Mesodermal cell (in vitro differentiated cells): ENCODE measurements at regions not wholly inside any gene's neighbourhood (a gene's known extent, or its start where the extent isn't known, plus 50 kb on each side); places are given as distances from the start of the nearest gene placed in this dataset.

Experiments
- H3K27ac ChIP-seq: 2 replicates; pipeline ENCODE4 v1.7.0; 2013; ENCODE audit warnings: mild to moderate bottlenecking, low read depth, low read length, moderate library complexity; ENCODE audit not compliant: severe bottlenecking
- H3K36me3 ChIP-seq: 2 replicates; pipeline ENCODE4 v1.7.1; 2013; ENCODE audit warnings: mild to moderate bottlenecking, low read length, moderate library complexity; ENCODE audit not compliant: control insufficient read depth, insufficient read depth
- H3K4me1 ChIP-seq: one replicate; pipeline ENCODE4 v1.7.1; 2013; ENCODE audit warnings: mild to moderate bottlenecking, low read length; ENCODE audit not compliant: insufficient read depth, control insufficient read depth, poor library complexity, severe bottlenecking
- H3K4me3 ChIP-seq: 2 replicates; pipeline ENCODE4 v1.7.0; 2013; ENCODE audit warnings: low read length, control low read depth, mild to moderate bottlenecking; ENCODE audit not compliant: insufficient read depth, poor library complexity, severe bottlenecking; ENCODE audit errors: extremely low read depth
- H3K9me3 ChIP-seq: 2 replicates; pipeline ENCODE4 v1.7.1; 2013; ENCODE audit warnings: mild to moderate bottlenecking, low read length, moderate library complexity; ENCODE audit not compliant: control insufficient read depth
- WGBS, 2 experiments: methylation state at CpG; one replicate each; pipeline ENCODE4 v1.1.5; 2013; ENCODE audit warnings: missing lambda C conversion rate in 2 of 2; ENCODE audit not compliant: insufficient coverage in 2 of 2; 5-methylcytosine and 5-hydroxymethylcytosine counted together

DNA sequence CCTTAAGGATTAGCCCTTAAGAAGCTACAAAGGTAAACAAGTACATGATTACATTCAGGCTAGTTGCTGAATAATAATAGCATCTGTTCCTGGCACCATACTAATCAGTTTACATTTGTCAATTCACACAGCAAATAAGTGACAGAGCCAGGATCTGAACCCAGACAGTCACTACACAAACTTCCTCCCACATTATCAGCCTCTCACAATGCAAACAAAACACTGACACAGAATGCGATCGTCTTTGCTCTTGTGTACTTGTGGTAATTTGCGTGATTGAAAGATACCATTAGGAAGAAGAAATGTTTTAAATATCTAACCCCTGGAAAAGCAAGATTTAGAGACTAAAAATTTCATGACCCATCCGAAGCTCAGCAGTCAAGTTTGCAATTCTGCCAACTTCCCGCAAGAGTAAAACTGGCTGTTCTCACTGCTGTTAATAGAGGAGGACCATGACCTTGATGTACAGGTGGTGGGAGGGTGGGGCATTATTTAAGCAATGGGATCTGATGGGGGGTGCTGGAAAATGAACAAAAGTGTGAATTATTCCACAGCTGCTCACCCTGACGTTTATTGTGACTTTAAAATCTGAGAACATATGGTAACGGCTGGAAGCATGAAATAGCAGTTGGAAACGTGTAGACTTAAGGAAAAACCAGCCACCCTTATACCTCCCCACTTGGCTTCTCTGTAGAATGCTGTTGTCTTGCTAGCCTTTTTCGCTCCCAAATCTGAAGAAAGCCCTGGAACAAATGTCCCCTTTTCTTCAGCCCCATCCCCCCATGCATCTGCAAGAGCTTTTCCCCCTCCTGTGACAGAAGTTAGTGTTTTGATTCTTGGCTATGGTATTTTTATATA lies 95.3 kb upstream of the ARMC2 start:
- WGBS, 2 experiments, result 89 to 95% methylated on average over 4 to 6 of the region's 9 CpGs
- Histone ChIP-seq H3K27ac (no peak overlapping the region), H3K4me1 (peaks cover 4% of the 10 kb centered on the region), H3K36me3 (no peaks in the 10 kb centered on the region), H3K4me3 (no peak overlapping the region), H3K9me3 (no peaks in the 10 kb centered on the region)

- no peak overlapping the region for H3K27ac ChIP-seq
- 83 to 91% methylated on average over 2 to 3 of the region's 3 CpGs for WGBS, 2 experiments
- no peak overlapping the region for H3K4me3 ChIP-seq
- no peaks in the 10 kb centered on the region for H3K9me3 ChIP-seq
- peaks cover 11% of the 10 kb centered on the region for H3K4me1 ChIP-seq
- no peaks in the 10 kb centered on the region for H3K36me3 ChIP-seq
These were observed 92.7 kb upstream of the ARMC2 start for GRCh38 chr6:108755257-108756240.

DNA sequence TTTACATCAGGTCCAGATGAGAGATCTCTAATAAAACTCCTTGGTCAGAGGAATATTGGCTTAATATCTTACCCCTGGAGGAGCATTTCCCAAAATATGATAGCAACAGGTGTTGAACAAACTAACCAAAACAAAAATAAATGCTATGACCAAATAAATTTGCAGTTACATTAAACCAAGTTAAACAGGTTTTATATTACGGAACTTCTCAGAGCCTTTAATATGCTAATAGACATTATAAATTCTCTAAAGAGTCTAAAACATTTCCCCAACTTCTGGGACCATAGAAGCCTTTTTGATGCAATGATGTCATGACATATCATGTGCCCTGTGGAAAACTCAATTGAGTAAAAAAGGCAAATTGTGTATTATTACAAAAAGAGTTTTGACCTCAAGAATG lies 90.9 kb upstream of the ARMC2 start:
- H3K4me1 ChIP-seq, result peaks cover 20% of the 10 kb centered on the region
- H3K27ac ChIP-seq, result no peak overlapping the region
- H3K36me3 ChIP-seq, result no peaks in the 10 kb centered on the region
- H3K4me3 ChIP-seq, result no peak overlapping the region
- no CpG with 5 or more reads among the region's 1 CpG for WGBS, 2 experiments
- no peaks in the 10 kb centered on the region for H3K9me3 ChIP-seq

- no peak overlapping the region for H3K4me3 ChIP-seq
- no peaks in the 10 kb centered on the region for H3K36me3 ChIP-seq
- H3K9me3 ChIP-seq, result no peaks in the 10 kb centered on the region
- WGBS, 2 experiments, result 79 to 85% methylated on average over 2 to 3 of the region's 5 CpGs
- no peak overlapping the region for H3K27ac ChIP-seq
- H3K4me1 ChIP-seq, result peaks cover 16% of the 10 kb centered on the region
These were observed 89.3 kb upstream of the ARMC2 start for GRCh38 chr6:108758884-108759283.

- H3K36me3 ChIP-seq, result no peaks in the 10 kb centered on the region
- no peak overlapping the region for H3K4me3 ChIP-seq
- H3K9me3 ChIP-seq, result no peaks in the 10 kb centered on the region
- peaks cover 16% of the 10 kb centered on the region for H3K4me1 ChIP-seq
- no peak overlapping the region for H3K27ac ChIP-seq
- 91 to 92% methylated on average over 6 of the region's 9 CpGs for WGBS, 2 experiments
These were observed 87.8 kb upstream of the ARMC2 start for GRCh38 chr6:108760126-108761050.

DNA sequence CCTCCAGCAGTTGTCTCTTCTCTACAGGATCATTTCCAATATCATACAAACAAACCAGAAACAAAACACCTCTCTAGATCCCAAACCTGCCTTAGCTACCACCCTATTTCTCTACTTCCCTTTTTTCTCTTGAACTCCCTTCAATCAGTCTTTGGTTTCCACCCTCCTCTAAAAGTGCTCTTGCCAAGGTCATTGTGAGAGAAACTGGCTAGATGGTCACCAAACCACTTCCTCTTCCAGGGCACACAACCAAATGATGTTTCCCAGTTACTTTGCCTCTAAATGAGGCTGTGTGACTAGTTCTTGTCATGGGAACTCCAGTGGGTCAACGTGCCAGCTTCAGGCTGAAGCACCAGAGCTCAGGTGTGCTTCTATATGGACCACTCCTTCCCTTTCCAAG lies 85.8 kb upstream of the ARMC2 start:
- Histone ChIP-seq H3K27ac (no peak overlapping the region), H3K4me1 (peaks cover 16% of the 10 kb centered on the region)

GRCh38 chr6:108763931-108764579 lies 84.2 kb upstream of the ARMC2 start:
- peaks cover 16% of the 10 kb centered on the region for H3K4me1 ChIP-seq
- no peaks in the 10 kb centered on the region for H3K9me3 ChIP-seq
- H3K27ac ChIP-seq, result no peak overlapping the region
- H3K36me3 ChIP-seq, result no peaks in the 10 kb centered on the region
- H3K4me3 ChIP-seq, result no peak overlapping the region
- WGBS, 2 experiments, result 92 to 96% methylated on average over 5 to 9 of the region's 10 CpGs

More for the DNA sequence above, 85.8 kb upstream of the ARMC2 start:
- Histone ChIP-seq H3K36me3 (no peaks in the 10 kb centered on the region), H3K4me3 (no peak overlapping the region), H3K9me3 (no peaks in the 10 kb centered on the region)
- 83 to 100% methylated on average over 1 of the region's 1 CpG for WGBS, 2 experiments

DNA sequence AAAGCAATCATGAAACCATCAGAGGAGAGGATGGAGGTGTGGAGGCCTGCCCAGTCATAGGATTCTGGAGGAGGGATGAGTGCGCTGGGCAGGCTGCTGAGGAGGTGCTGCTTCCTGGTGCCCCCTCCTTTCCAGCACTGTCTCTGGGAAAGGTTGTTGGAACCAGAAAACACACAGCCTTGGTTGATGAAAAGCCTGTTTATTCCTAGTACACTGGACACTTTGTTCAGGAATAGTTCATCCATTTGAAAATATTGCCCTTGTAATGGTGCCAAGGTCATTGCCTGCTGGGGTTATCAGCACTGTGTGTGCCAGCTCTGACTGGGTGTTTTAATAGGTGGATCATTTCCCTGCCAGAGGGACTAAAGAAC lies 83.7 kb upstream of the ARMC2 start:
- no peaks in the 10 kb centered on the region for H3K36me3 ChIP-seq
- H3K4me1 ChIP-seq, result peaks cover 16% of the 10 kb centered on the region
- WGBS, 2 experiments, result 100% methylated on average over 1 of the region's 1 CpG
- no peaks in the 10 kb centered on the region for H3K9me3 ChIP-seq
- H3K4me3 ChIP-seq, result no peak overlapping the region
- no peak overlapping the region for H3K27ac ChIP-seq

DNA sequence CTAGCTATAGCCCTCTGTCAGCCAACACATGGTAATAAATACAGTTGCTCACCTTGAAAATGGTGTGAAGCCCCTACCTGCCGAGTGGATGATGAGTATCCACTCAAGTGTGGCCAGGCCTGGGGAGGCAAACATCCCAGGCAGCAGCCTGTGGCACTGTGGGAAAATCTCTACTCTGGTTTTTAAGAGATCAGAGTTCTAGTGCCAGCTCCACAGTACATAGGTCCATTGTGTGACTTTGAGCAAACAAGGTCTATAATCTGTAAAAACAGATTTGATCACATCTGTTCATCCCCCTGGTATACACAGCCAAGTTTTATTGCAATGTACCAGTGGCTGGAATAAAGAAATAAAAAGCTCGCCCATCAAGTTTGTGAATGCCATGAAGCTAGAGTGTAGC lies 82.7 kb upstream of the ARMC2 start:
- no peak overlapping the region for H3K4me3 ChIP-seq
- no peak overlapping the region for H3K27ac ChIP-seq
- WGBS, 2 experiments, result 87 to 92% methylated on average over 2 of the region's 2 CpGs
- H3K9me3 ChIP-seq, result no peaks in the 10 kb centered on the region
- H3K4me1 ChIP-seq, result peaks cover 10% of the 10 kb centered on the region
- no peaks in the 10 kb centered on the region for H3K36me3 ChIP-seq

DNA sequence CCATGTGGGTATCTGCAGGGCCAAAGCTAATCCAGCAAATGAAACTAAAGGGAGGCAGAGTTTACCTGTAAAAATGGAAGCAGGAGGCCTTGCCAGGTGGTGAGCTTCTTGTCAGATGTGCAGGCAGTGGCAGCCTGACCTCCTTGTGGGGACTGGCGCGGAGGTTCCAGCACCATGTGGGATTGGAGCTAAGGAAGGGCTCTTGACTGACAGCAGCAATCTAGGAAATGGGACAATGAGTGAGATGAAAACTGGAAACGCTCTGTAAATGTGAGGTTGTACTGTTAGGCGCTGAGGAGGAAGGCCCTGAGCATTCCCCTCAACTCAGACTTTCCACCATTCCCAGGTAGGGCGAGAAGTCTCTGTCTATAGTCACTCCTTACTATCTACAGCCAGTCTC lies 81.8 kb upstream of the ARMC2 start:
- no peak overlapping the region for H3K4me3 ChIP-seq
- H3K4me1 ChIP-seq, result peaks cover under 1% of the 10 kb centered on the region
- H3K36me3 ChIP-seq, result no peaks in the 10 kb centered on the region
- no peaks in the 10 kb centered on the region for H3K9me3 ChIP-seq
- H3K27ac ChIP-seq, result no peak overlapping the region
- 94 to 100% methylated on average over 2 to 3 of the region's 5 CpGs for WGBS, 2 experiments
